ENCODE measurements at regions not wholly inside any gene's neighbourhood (a gene's known extent, or its start where the extent isn't known, plus 50 kb on each side); places are given as distances from the start of the nearest gene placed in this dataset.

GRCh38 chr7:91731976-91732375 lies 148.5 kb downstream of the MTERF1 start:
- Histone ChIP-seq H3K27me3 (ENCODE audit: control insufficient read depth, insufficient read depth, low read length) (no peaks in the 10 kb centered on the region), H3K4me1 (ENCODE audit: control insufficient read depth, insufficient read depth, low read length) (no peaks in the 10 kb centered on the region), H3K9me3 (ENCODE audit: control insufficient read depth, insufficient read depth, low read depth, low read length) (no peaks in the 10 kb centered on the region), H3K36me3 (ENCODE audit: control insufficient read depth, insufficient read depth, low read length) (no peaks in the 10 kb centered on the region), H3K4me3 (ENCODE audit: low read depth in 2 of 2, low read length in 2 of 2) (no peak overlapping the region), H3K27ac (ENCODE audit: low read length) (no peak overlapping the region)
- no TSS peak for BruUV-seq (replicated peaks)
- DNase-seq (ENCODE audit: low read depth, low spot score) (no peak), ATAC-seq (no peak)
- intact Hi-C loops (cut with micrococcal nuclease; ENCODE audit: unreplicated experiment) (no loop called here), in situ Hi-C loops (cut with HindIII; ENCODE audit: low pct_unique_long_range_greater_than_20kb, low sequenced_read_pairs) (no loop called here)
- CTCF ChIA-PET, result no interaction called here
- TF ChIP-seq TCF7L2 (IDR thresholded peaks at IDR 0.05; ENCODE audit: low read depth, low read length) (no peak), SIN3A (IDR thresholded peaks at IDR 0.05; ENCODE audit: borderline replicate concordance, insufficient read depth, low read depth, low read length) (no peak), POLR2AphosphoS5 (IDR thresholded peaks at IDR 0.05; ENCODE audit: low read depth, low read length) (no peak)
- TF ChIP-seq, protein P1, sequence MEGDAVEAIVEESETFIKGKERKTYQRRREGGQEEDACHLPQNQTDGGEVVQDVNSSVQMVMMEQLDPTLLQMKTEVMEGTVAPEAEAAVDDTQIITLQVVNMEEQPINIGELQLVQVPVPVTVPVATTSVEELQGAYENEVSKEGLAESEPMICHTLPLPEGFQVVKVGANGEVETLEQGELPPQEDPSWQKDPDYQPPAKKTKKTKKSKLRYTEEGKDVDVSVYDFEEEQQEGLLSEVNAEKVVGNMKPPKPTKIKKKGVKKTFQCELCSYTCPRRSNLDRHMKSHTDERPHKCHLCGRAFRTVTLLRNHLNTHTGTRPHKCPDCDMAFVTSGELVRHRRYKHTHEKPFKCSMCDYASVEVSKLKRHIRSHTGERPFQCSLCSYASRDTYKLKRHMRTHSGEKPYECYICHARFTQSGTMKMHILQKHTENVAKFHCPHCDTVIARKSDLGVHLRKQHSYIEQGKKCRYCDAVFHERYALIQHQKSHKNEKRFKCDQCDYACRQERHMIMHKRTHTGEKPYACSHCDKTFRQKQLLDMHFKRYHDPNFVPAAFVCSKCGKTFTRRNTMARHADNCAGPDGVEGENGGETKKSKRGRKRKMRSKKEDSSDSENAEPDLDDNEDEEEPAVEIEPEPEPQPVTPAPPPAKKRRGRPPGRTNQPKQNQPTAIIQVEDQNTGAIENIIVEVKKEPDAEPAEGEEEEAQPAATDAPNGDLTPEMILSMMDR (IDR thresholded peaks at IDR 0.05), result no peak
- POLR2A ChIA-PET, result no interaction called here

GRCh38 chr7:91749418-91749817 lies 131.1 kb downstream of the MTERF1 start:
- no peak for DNase-seq (ENCODE audit: low read depth, low spot score)
- CTCF ChIA-PET, result no interaction called here
- intact Hi-C loops (cut with micrococcal nuclease; ENCODE audit: unreplicated experiment) (no loop called here), in situ Hi-C loops (cut with HindIII; ENCODE audit: low pct_unique_long_range_greater_than_20kb, low sequenced_read_pairs) (no loop called here)
- Histone ChIP-seq H3K4me3 (ENCODE audit: low read depth in 2 of 2, low read length in 2 of 2) (no peak overlapping the region), H3K9me3 (ENCODE audit: control insufficient read depth, insufficient read depth, low read depth, low read length) (no peaks in the 10 kb centered on the region), H3K4me1 (ENCODE audit: control insufficient read depth, insufficient read depth, low read length) (no peaks in the 10 kb centered on the region), H3K27me3 (ENCODE audit: control insufficient read depth, insufficient read depth, low read length) (no peaks in the 10 kb centered on the region), H3K36me3 (ENCODE audit: control insufficient read depth, insufficient read depth, low read length) (no peaks in the 10 kb centered on the region), H3K27ac (ENCODE audit: low read length) (no peak overlapping the region)
- POLR2A ChIA-PET, result no interaction called here
- TF ChIP-seq, protein P2, sequence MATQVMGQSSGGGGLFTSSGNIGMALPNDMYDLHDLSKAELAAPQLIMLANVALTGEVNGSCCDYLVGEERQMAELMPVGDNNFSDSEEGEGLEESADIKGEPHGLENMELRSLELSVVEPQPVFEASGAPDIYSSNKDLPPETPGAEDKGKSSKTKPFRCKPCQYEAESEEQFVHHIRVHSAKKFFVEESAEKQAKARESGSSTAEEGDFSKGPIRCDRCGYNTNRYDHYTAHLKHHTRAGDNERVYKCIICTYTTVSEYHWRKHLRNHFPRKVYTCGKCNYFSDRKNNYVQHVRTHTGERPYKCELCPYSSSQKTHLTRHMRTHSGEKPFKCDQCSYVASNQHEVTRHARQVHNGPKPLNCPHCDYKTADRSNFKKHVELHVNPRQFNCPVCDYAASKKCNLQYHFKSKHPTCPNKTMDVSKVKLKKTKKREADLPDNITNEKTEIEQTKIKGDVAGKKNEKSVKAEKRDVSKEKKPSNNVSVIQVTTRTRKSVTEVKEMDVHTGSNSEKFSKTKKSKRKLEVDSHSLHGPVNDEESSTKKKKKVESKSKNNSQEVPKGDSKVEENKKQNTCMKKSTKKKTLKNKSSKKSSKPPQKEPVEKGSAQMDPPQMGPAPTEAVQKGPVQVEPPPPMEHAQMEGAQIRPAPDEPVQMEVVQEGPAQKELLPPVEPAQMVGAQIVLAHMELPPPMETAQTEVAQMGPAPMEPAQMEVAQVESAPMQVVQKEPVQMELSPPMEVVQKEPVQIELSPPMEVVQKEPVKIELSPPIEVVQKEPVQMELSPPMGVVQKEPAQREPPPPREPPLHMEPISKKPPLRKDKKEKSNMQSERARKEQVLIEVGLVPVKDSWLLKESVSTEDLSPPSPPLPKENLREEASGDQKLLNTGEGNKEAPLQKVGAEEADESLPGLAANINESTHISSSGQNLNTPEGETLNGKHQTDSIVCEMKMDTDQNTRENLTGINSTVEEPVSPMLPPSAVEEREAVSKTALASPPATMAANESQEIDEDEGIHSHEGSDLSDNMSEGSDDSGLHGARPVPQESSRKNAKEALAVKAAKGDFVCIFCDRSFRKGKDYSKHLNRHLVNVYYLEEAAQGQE (IDR thresholded peaks at IDR 0.05; ENCODE audit: insufficient read depth in 1 of 2, low read depth in 2 of 2, low read length in 1 of 2), result no peak
- no peak for TF ChIP-seq TCF7L2 (IDR thresholded peaks at IDR 0.05; ENCODE audit: low read depth, low read length)
- TF ChIP-seq, protein P1 (IDR thresholded peaks at IDR 0.05), result no peak
- no peak for TF ChIP-seq POLR2AphosphoS5 (IDR thresholded peaks at IDR 0.05; ENCODE audit: low read depth, low read length)
- no peak for TF ChIP-seq SIN3A (IDR thresholded peaks at IDR 0.05; ENCODE audit: borderline replicate concordance, insufficient read depth, low read depth, low read length)
- ATAC-seq, result no peak
- BruUV-seq (replicated peaks), result no TSS peak

All from Panc1 (cell line).